Neuronal stem cell (in vitro differentiated cells): ENCODE measurements at regions not wholly inside any gene's neighbourhood (a gene's known extent, or its start where the extent isn't known, plus 50 kb on each side); places are given as distances from the start of the nearest gene placed in this dataset.
A peak's percentile ranks its signal among the peaks of the same experiment; 100 is the strongest.

Experiments used
- DNase-seq: peaks from one replicate; pipeline ENCODE4 v3.0.0-alpha.2; 2013; ENCODE audit warnings: low spot score
- H2AFZ ChIP-seq: one replicate; pipeline ENCODE4 v1.6.1; 2013; ENCODE audit warnings: mild to moderate bottlenecking, low read length, inconsistent platforms
- H2AK5ac ChIP-seq: 2 replicates; pipeline ENCODE4 v1.6.1; 2013; ENCODE audit warnings: low read depth, mild to moderate bottlenecking, inconsistent platforms, low read length, moderate library complexity, mixed read lengths
- H2BK120ac ChIP-seq: 2 replicates; pipeline ENCODE4 v1.6.1; 2013; ENCODE audit warnings: low read depth, mild to moderate bottlenecking, inconsistent platforms, low read length, moderate library complexity, mixed read lengths
- H2BK12ac ChIP-seq: one replicate; pipeline ENCODE4 v1.6.1; 2013; ENCODE audit warnings: low read length, inconsistent platforms
- H2BK15ac ChIP-seq: 2 replicates; pipeline ENCODE4 v1.6.1; 2013; ENCODE audit warnings: mild to moderate bottlenecking, low read length, inconsistent platforms, mixed read lengths
- H2BK5ac ChIP-seq: one replicate; pipeline ENCODE4 v1.6.1; 2013; ENCODE audit warnings: inconsistent platforms, mild to moderate bottlenecking, low read length, moderate library complexity
- H3K14ac ChIP-seq: one replicate; pipeline ENCODE4 v1.6.1; 2013; ENCODE audit warnings: low read length, inconsistent platforms
- H3K18ac ChIP-seq: 2 replicates; pipeline ENCODE4 v1.6.1; 2013; ENCODE audit warnings: low read length, inconsistent platforms
- H3K23ac ChIP-seq: 2 replicates; pipeline ENCODE4 v1.6.1; 2013; ENCODE audit warnings: low read depth, mild to moderate bottlenecking, mixed read lengths, low read length, inconsistent platforms; ENCODE audit not compliant: poor library complexity
- H3K27ac ChIP-seq: replicated peaks from 3 replicates; pipeline ENCODE4 v1.5.1; 2013; ENCODE audit warnings: low read length, inconsistent platforms
- H3K27me3 ChIP-seq, 3 experiments: 2 replicates each; pipeline ENCODE4 v1.6.1; 2013; ENCODE audit warnings: low read length in 3 of 3, mild to moderate bottlenecking in 2 of 3, inconsistent platforms in 1 of 3, low read depth in 1 of 3, mixed read lengths in 1 of 3, moderate library complexity in 1 of 3; ENCODE audit not compliant: control insufficient read depth in 3 of 3, insufficient read depth in 3 of 3
- H3K36me3 ChIP-seq, 2 donors: replicated peaks in 1 of 2; 2 replicates each; pipeline ENCODE4 v1.6.1; 2013; ENCODE audit warnings: low read length in 2 of 2; ENCODE audit not compliant: control insufficient read depth in 2 of 2, insufficient read depth in 2 of 2
- H3K4ac ChIP-seq: 2 replicates; pipeline ENCODE4 v1.6.1; 2013; ENCODE audit warnings: inconsistent platforms, mild to moderate bottlenecking, low read length, moderate library complexity
- H3K4me1 ChIP-seq, 2 donors: 1 replicate in 1 of 2; 2 replicates in 1 of 2; pipeline ENCODE4 v1.6.1; 2013; ENCODE audit warnings: low read length in 2 of 2, low read depth in 1 of 2; ENCODE audit not compliant: control insufficient read depth in 2 of 2, insufficient read depth in 1 of 2
- H3K4me2 ChIP-seq: one replicate; pipeline ENCODE4 v1.6.1; 2013; ENCODE audit warnings: mild to moderate bottlenecking, low read length, inconsistent platforms; ENCODE audit not compliant: insufficient read depth, poor library complexity, severe bottlenecking
- H3K4me3 ChIP-seq, 2 donors: 2 replicates each; pipeline ENCODE4 v1.5.1; 2013; ENCODE audit warnings: low read length in 2 of 2, mild to moderate bottlenecking in 2 of 2, inconsistent platforms in 1 of 2, moderate library complexity in 1 of 2
- H3K79me1 ChIP-seq: one replicate; pipeline ENCODE4 v1.6.1; 2013; ENCODE audit warnings: low read depth, mild to moderate bottlenecking, inconsistent platforms, low read length, moderate library complexity
- H3K9ac ChIP-seq: one replicate; pipeline ENCODE4 v1.6.1; 2013; ENCODE audit warnings: mild to moderate bottlenecking, low read depth, low read length, inconsistent platforms; ENCODE audit not compliant: poor library complexity
- H3K9me3 ChIP-seq, 2 donors: replicated peaks in 1 of 2; 2 replicates each; pipeline versions ENCODE3 to v1.6.1; 2013; ENCODE audit warnings: low read length in 2 of 2, mild to moderate bottlenecking in 2 of 2, inconsistent platforms in 1 of 2, low read depth in 1 of 2, mixed read lengths in 1 of 2, moderate library complexity in 1 of 2; ENCODE audit not compliant: control insufficient read depth in 2 of 2, insufficient read depth in 1 of 2
- H4K8ac ChIP-seq: one replicate; pipeline ENCODE4 v1.6.1; 2013; ENCODE audit warnings: low read depth, mild to moderate bottlenecking, inconsistent platforms, low read length, moderate library complexity
- H4K91ac ChIP-seq: one replicate; pipeline ENCODE4 v1.6.1; 2013; ENCODE audit warnings: low read length, low read depth, mild to moderate bottlenecking, inconsistent platforms; ENCODE audit not compliant: poor library complexity
- WGBS, 2 donors: extraction: QIAGEN DNeasy Blood & Tissue Kit; methylation state at CpG; one replicate each; pipeline ENCODE4 v1.1.7; 2013; ENCODE audit warnings: missing lambda C conversion rate in 2 of 2, mixed read lengths in 1 of 2; ENCODE audit not compliant: insufficient read length in 2 of 2, insufficient replicate concordance in 1 of 2; ENCODE audit errors: extremely low coverage in 2 of 2; 5-methylcytosine and 5-hydroxymethylcytosine counted together

- WGBS, 2 donors: no CpG with 5 or more reads among the region's 14 CpGs
- H3K4me3 ChIP-seq: peak overlapping the region in 1 of 2 donors; percentile 11
- H3K18ac ChIP-seq: peak overlapping the region; percentile 78
- no peak overlapping the region for H4K8ac ChIP-seq
- peaks cover 0 to 29% (median 0%) of the 10 kb centered on the region in 3 experiments for H3K27me3 ChIP-seq
- H3K14ac ChIP-seq: peak overlapping the region; percentile 4
- no peak overlapping the region for H3K4me2 ChIP-seq
- no peak overlapping the region for H2BK5ac ChIP-seq
- DNase-seq: no peak
- no peak overlapping the region for H2BK120ac ChIP-seq
- H3K23ac ChIP-seq: no peak overlapping the region
- H3K4me1 ChIP-seq: peaks cover 0 to 6% of the 10 kb centered on the region in 2 donors
- no peaks in the 10 kb centered on the region for H3K9me3 ChIP-seq
- no peak overlapping the region for H3K27ac ChIP-seq
- H3K9ac ChIP-seq: no peak overlapping the region
- no peak overlapping the region for H3K4ac ChIP-seq
- no peaks in the 10 kb centered on the region for H3K79me1 ChIP-seq
- no peak overlapping the region for H2AFZ ChIP-seq
- peak overlapping the region; percentile 14 for H2AK5ac ChIP-seq
- H2BK12ac ChIP-seq: peak overlapping the region; percentile 85
- H2BK15ac ChIP-seq: peak overlapping the region; percentile 9
- peak overlapping the region; percentile 62 for H4K91ac ChIP-seq
- H3K36me3 ChIP-seq: no peaks in the 10 kb centered on the region
Measured at GRCh38 chr22:45077286-45077685, 67.5 kb upstream of the PHF21B start.

GRCh38 chr22:45077826-45078334 is 68.1 kb upstream of the PHF21B start:
- H3K4me2 ChIP-seq: no peak overlapping the region
- H2BK5ac ChIP-seq: no peak overlapping the region
- peak overlapping the region; percentile 59 for H2AK5ac ChIP-seq
- no peaks in the 10 kb centered on the region for H3K9me3 ChIP-seq
- H3K4me1 ChIP-seq: peaks cover 0 to 6% of the 10 kb centered on the region in 2 donors
- peak overlapping the region; percentile 74 for H4K8ac ChIP-seq
- H4K91ac ChIP-seq: peak overlapping the region; percentile 62
- H3K36me3 ChIP-seq: no peaks in the 10 kb centered on the region
- H3K27ac ChIP-seq: no peak overlapping the region
- peak overlapping the region; percentile 71 for H3K18ac ChIP-seq
- no peaks in the 10 kb centered on the region for H3K79me1 ChIP-seq
- DNase-seq: no peak
- H2AFZ ChIP-seq: no peak overlapping the region
- H3K4ac ChIP-seq: peak overlapping the region; percentile 45
- H3K23ac ChIP-seq: no peak overlapping the region
- peak overlapping the region; percentile 51 for H2BK15ac ChIP-seq
- H2BK12ac ChIP-seq: peak overlapping the region; percentile 85
- peak overlapping the region in 1 of 2 donors; percentile 11 for H3K4me3 ChIP-seq
- H3K27me3 ChIP-seq: peaks cover 0 to 24% (median 0%) of the 10 kb centered on the region in 3 experiments
- WGBS, 2 donors: no CpG with 5 or more reads among the region's 25 CpGs
- no peak overlapping the region for H2BK120ac ChIP-seq
- no peak overlapping the region for H3K9ac ChIP-seq
- no peak overlapping the region for H3K14ac ChIP-seq

- Histone ChIP-seq H3K27ac (no peak overlapping the region), H2BK120ac (no peak overlapping the region), H3K27me3 (peaks cover 0 to under 1% (median 0%) of the 10 kb centered on the region in 3 experiments), H3K4me1 (peaks cover 0 to 2% of the 10 kb centered on the region in 2 donors), H3K14ac (no peak overlapping the region), H4K91ac (no peak overlapping the region), H3K36me3 (no peaks in the 10 kb centered on the region), H3K23ac (peak overlapping the region; percentile 95), H3K9me3 (no peaks in the 10 kb centered on the region), H2AFZ (no peak overlapping the region), H3K4ac (no peak overlapping the region), H3K4me2 (no peak overlapping the region), H2BK15ac (no peak overlapping the region), H3K9ac (no peak overlapping the region), H2AK5ac (no peak overlapping the region), H4K8ac (no peak overlapping the region), H2BK12ac (no peak overlapping the region), H3K79me1 (no peaks in the 10 kb centered on the region), H3K18ac (peak overlapping the region; percentile 50), H3K4me3 (no peak overlapping the region), H2BK5ac (peak overlapping the region; percentile 29)
- DNase-seq: no peak
- no CpG with 5 or more reads among the region's 9 CpGs for WGBS, 2 donors
Measured at GRCh38 chr22:45082795-45083194, 73.0 kb upstream of the PHF21B start.

- no peak overlapping the region for H2AK5ac ChIP-seq
- no peak for DNase-seq
- no peak overlapping the region for H2BK120ac ChIP-seq
- H3K9ac ChIP-seq: no peak overlapping the region
- H4K8ac ChIP-seq: no peak overlapping the region
- H3K9me3 ChIP-seq: no peaks in the 10 kb centered on the region
- no peaks in the 10 kb centered on the region for H3K79me1 ChIP-seq
- no peak overlapping the region for H3K27ac ChIP-seq
- H3K4me2 ChIP-seq: no peak overlapping the region
- no peaks in the 10 kb centered on the region for H3K27me3 ChIP-seq
- H2AFZ ChIP-seq: no peak overlapping the region
- no peaks in the 10 kb centered on the region for H3K36me3 ChIP-seq
- H2BK5ac ChIP-seq: no peak overlapping the region
- H3K18ac ChIP-seq: no peak overlapping the region
- no peak overlapping the region for H2BK15ac ChIP-seq
- H3K23ac ChIP-seq: no peak overlapping the region
- no peak overlapping the region for H2BK12ac ChIP-seq
- no peak overlapping the region for H4K91ac ChIP-seq
- WGBS, 2 donors: no CpG with 5 or more reads among the region's 6 CpGs
- H3K4ac ChIP-seq: no peak overlapping the region
- H3K4me3 ChIP-seq: no peak overlapping the region
- no peak overlapping the region for H3K14ac ChIP-seq
- H3K4me1 ChIP-seq: peaks cover 0 to 2% of the 10 kb centered on the region in 2 donors
Measured at GRCh38 chr22:45083659-45084305, 74.0 kb upstream of the PHF21B start.
